PC-3 (cell line): ENCODE measurements at regions not wholly inside any gene's neighbourhood (a gene's known extent, or its start where the extent isn't known, plus 50 kb on each side); places are given as distances from the start of the nearest gene placed in this dataset.

Source experiments
- EZH2 ChIP-seq: fragments of 300-600 bp; sonication (generic); IDR thresholded peaks from one replicate; pipeline ENCODE4 v1.6.1; 2017; ENCODE audit warnings: antibody characterized with exemption, mild to moderate bottlenecking, low read length; ENCODE audit not compliant: unreplicated experiment
- EZH2phosphoT487 ChIP-seq: fragments of 300-600 bp; sonication (generic); IDR thresholded peaks from 2 replicates; pipeline ENCODE4 v1.6.1; 2018; ENCODE audit warnings: mild to moderate bottlenecking, antibody characterized with exemption, low read length, borderline replicate concordance
- TF ChIP-seq, protein P1 (sequence below): fragments of 300-600 bp; sonication (generic); conservative IDR thresholded peaks from 2 replicates; pipeline ENCODE4 v1.5.1; 2017; ENCODE audit warnings: antibody characterized with exemption, low read depth, mild to moderate bottlenecking, low read length

DNA sequence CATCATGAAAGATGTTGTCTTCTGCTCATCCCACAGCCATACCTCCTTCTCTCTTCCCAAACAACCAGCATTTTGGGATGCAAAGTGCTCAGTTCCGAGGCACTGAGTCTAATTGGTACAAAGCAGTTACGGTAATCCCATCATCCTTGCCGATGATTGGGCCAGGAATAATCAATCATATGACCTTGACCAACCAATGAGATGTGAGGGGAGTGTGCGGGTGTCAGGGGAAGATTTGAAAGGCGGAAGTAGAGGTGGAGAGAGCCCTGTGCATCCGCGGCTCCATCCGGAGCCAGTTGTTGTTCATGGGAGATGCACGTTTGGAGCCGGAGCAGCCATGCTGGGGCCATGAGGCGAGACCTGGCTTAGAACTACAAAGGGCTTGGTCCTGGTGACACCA, 67.3 kb downstream of the SYNE3 start:
- TF ChIP-seq, protein P1, sequence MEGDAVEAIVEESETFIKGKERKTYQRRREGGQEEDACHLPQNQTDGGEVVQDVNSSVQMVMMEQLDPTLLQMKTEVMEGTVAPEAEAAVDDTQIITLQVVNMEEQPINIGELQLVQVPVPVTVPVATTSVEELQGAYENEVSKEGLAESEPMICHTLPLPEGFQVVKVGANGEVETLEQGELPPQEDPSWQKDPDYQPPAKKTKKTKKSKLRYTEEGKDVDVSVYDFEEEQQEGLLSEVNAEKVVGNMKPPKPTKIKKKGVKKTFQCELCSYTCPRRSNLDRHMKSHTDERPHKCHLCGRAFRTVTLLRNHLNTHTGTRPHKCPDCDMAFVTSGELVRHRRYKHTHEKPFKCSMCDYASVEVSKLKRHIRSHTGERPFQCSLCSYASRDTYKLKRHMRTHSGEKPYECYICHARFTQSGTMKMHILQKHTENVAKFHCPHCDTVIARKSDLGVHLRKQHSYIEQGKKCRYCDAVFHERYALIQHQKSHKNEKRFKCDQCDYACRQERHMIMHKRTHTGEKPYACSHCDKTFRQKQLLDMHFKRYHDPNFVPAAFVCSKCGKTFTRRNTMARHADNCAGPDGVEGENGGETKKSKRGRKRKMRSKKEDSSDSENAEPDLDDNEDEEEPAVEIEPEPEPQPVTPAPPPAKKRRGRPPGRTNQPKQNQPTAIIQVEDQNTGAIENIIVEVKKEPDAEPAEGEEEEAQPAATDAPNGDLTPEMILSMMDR = no peak
- no peak for TF ChIP-seq EZH2
- TF ChIP-seq EZH2phosphoT487 = no peak
